H1 (cell line): ENCODE measurements at regions not wholly inside any gene's neighbourhood (a gene's known extent, or its start where the extent isn't known, plus 50 kb on each side); places are given as distances from the start of the nearest gene placed in this dataset.

Source experiments
- ATF2 ChIP-seq: IDR thresholded peaks from 2 replicates; pipeline ENCODE4 v1.6.1; 2012; ENCODE audit warnings: low read length, inconsistent platforms
- CHD7 ChIP-seq: fragments of 300-600 bp; sonication (generic); IDR thresholded peaks from 2 replicates; pipeline ENCODE4 v1.7.1; 2012; ENCODE audit warnings: low read length, moderate library complexity, mild to moderate bottlenecking, inconsistent platforms; ENCODE audit not compliant: insufficient replicate concordance
- GTF2F1 ChIP-seq: IDR thresholded peaks from 2 replicates; pipeline ENCODE4 v1.6.1; 2012; ENCODE audit warnings: low read depth, low read length, improper control_type of control experiment, borderline replicate concordance
- NRF1 ChIP-seq: IDR thresholded peaks from 2 replicates; pipeline ENCODE4 v1.6.1; 2011; ENCODE audit warnings: mild to moderate bottlenecking, low read depth, low read length, improper control_type of control experiment

- TF ChIP-seq NRF1 (no peak), GTF2F1 (no peak), ATF2 (no peak), CHD7 (no peak)
- TF ChIP-seq, all 59 proteins: peak for 0
Measured at GRCh38 chr22:47374901-47375575, 612.6 kb downstream of the TBC1D22A start (continued).
